Activated CD4-positive, alpha-beta T cell treated with anti-CD3 and anti-CD28 coated beads, Interleukin-2, amount 50 U/mL, for 16 hours (primary cell): ENCODE measurements at regions not wholly inside any gene's neighbourhood (a gene's known extent, or its start where the extent isn't known, plus 50 kb on each side); places are given as distances from the start of the nearest gene placed in this dataset.
A peak's percentile ranks its signal among the peaks of the same experiment; 100 is the strongest.

ENCODE experiments used
- DNase-seq: peaks from one replicate; pipeline ENCODE4 v3.0.0-alpha.2; 2020

- no peak for DNase-seq
Observed at GRCh38 chr15:101590785-101591184, 61.4 kb downstream of the TM2D3 start.

DNA sequence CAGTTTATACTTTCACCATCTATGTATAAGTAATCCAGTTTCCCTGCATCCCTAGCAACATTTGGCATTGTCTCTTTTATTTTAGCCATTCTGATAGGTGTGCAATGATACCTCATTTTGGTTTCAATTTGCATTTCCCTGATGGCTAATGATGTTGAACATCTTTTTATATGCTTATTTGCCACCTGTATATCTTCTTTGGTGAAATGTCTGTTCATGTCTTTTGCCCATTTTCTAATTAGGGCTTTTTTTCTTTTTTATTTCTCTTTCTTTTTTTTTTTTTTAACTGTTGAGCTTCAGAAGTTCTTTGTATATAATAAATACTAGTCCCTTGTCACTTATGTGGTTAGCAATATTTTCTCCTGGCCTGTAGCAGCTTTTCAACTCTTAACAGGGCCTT lies 68.9 kb downstream of the TM2D3 start:
- no peak for DNase-seq

- no peak for DNase-seq
Observed at GRCh38 chr15:101580431-101580830, 71.8 kb downstream of the TM2D3 start.

DNA sequence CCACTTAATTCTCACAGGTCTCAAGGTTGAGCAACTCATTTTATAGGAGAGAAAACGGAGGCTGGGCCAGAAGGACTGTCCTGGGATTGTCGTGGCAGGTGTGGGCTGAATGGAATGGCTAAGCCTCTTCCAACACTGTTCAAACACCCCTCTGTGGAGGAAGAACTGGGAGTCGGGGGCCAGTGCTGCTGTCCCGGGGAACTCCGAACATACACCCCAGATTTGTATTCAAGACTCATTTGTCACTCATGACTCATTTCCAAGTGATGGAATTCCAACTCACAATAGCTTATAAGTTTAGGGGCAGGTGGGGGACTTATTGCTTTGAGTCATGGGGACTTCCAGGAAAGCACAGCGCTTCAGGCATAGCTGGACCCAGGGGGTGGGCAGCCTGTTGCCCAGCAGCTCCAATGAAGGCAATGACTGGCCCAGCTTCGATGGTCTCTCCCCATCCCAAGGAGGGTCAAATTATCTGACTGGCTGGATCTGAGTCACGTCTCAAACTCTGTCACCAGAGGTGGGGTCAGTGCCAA lies 72.5 kb downstream of the TM2D3 start:
- no peak for DNase-seq

GRCh38 chr15:101578443-101578894 lies 73.7 kb downstream of the TM2D3 start:
- DNase-seq = peak; percentile 23

DNA sequence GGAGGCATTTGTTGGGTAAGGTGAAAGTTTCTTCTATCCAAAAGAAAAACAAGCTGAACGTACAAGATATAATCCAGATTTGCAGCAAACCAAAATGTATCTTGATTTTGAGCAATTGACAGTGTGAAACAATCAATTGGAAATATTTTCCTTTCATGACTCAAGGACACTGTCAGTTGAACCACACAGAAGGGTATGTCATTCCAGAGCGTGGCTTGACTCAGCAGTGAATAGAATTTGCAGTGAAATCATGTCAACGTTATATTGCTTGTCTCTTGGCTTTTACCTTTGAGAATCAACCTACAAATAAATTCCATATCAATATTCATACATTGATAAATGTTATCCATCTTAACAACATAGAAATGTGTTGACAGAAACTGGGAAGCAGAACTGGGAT lies 78.2 kb downstream of the TM2D3 start:
- no peak for DNase-seq

- no peak for DNase-seq
Observed at GRCh38 chr15:101570241-101570640, 80.7 kb upstream of the PCSK6 start.

DNA sequence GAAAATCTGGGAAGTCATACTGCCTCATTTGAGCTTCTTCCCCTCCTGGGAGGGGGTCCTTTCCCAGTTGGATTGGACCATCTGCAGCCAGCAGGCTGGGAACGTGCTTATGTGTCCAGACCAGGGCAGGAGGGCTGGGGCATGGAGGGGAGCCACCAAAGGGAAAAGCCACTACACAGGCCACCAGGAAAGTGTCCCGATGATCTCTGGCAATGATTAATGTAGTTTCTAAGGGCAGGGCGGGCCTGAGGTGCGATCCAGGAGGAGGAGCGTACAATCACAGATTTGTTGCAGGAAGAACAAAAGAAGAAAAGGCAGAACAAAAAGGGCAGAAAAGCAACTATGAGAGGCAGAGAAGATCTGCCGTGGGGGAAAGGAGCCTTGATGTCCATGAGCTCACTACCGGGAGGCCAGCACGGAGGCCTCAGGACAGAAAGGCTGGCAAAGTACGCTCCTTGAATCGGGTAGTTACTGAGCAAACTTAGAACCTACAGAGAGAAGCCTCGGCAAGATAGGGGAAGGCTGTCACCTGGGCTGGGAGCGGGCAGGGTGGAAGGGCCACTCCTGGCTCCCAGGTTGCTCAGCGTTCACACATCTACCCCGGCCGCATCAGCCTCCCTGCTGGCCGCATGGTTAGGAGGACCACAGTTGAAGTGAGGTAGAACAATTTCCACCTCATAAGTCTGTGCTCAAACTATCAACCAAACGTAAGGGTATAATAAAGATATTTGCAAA lies 79.5 kb upstream of the PCSK6 start:
- DNase-seq = no peak

GRCh38 chr15:101568309-101568708 lies 78.8 kb upstream of the PCSK6 start:
- DNase-seq = no peak

DNA sequence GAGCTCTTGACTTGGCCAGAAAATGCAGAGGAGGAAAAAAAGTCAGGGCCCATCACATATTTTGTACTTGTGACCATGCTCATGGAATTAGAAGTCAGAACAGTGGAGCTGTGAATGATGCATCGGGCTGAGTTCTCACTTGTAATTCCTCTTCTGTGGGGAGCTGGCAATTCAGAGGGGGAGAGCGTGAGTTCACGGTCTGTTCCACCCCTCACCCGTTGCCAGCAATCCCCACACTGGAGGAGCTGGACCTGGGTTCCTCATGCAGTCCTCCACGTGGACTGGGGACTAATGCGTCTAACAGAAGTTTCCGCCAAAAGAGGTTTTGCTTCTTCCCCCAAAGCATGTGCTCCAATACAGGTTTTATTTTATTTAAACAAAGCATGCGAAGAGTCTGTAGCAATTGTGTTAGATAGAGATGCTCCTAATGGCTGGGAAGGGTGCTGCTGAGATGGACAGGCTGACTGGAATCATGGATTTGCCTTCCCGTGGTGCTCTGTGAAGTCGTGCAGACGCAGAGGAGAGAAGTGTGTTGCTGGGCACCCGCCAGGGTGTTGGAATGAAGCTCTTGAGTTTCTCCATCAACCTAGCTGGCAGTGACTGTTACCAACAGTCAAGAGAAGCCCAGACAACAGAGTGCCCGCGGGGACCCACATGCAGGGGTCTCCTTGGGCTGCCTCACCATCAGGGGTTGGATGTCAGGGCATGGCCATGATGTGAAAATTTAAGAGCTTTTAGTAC lies 77.4 kb upstream of the PCSK6 start:
- DNase-seq = no peak

GRCh38 chr15:101565377-101565776 lies 75.9 kb upstream of the PCSK6 start:
- no peak for DNase-seq

- no peak for DNase-seq
Observed at GRCh38 chr15:101563176-101563796, 73.8 kb upstream of the PCSK6 start.

GRCh38 chr15:101562428-101563059 lies 73.0 kb upstream of the PCSK6 start:
- no peak for DNase-seq

DNA sequence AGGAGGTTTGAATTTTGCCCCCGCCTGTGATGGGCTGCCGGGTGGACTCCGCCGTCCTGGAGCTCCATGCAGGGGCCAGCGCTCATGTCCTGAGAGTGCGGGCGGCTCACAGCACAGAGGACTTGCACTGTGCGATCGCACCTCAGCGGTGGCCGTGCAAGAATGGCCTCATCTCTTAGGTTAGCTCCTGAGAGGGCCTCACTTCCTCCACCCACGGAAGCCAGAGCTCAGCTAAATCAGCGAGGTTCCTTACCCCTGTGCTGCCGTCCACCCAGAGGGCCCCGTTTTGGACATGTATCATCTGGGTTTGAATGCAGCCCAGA lies 72.0 kb upstream of the PCSK6 start:
- DNase-seq = no peak

GRCh38 chr15:101560722-101561583 lies 71.4 kb upstream of the PCSK6 start:
- DNase-seq = no peak

DNA sequence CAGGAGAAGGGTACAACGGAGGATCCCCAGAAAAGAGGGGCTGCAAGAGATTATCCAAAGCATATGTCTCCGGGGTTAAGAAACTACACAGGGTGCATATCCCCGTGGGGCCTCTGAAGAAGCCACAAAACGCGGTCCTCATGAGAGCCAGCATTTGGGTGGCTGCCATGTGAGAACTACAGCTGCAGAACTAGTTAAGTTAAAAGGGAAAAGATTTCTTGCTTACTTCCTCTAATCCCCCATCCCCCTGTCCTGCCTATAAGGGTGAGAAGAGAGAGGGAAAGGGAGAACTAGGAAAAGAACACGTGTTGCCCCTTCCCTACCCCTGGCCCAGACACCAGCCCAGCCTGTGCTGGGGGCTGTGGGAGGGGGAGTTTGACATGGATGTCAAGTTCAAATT lies 70.4 kb upstream of the PCSK6 start:
- DNase-seq = no peak

DNA sequence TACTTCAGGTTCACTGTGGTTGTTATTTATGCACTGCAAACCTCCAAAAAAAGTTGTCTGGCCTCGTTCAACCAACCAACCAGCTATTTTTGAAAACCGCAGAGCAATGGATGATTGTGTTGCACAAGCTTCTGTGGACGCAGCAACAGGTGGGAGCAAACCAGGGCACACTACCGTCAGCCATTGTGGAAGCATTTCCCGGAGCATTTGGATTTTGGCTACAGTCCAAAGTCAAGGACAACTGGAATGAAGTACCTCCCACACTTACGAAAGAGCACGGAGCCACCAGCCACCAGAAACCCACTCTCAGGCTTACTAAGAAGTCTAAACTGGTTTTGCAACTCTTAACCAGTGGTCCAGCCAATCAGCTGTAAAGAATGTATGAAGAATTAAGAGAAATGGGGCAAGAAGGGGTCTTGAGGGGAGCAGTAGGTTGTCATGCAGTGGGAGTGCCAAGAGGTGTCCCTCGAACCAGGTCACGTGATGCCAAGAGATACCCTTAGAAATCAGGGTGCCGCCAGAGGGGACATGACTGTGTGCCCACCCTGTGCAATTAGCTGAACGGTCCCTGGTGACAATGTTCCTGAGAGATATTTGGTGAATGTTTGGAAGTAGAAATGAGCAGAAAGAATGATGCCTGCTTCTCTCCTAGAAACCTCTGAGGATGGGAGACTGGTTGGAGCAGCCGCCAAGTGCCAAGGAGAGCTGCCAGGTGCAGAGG lies 68.9 kb upstream of the PCSK6 start:
- no peak for DNase-seq

DNA sequence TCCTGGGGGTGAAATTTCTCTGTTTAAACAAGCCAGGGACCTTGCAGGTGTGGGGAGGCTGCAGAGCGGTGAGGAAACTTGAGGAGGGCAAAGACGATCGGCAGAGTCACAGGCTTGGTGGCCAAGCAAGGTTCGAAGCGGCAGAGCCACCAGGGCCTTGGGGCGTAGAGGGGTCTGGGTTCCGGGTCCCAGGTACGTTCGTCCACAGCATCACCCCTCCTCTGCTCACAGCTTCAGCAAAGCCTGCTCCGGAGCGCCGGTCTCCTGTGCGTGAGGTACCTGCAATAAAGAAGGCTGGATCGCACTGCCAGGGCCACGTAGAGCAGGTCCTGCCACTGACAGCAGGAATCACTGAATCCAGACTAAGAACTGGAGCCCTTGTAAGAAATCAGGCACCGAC lies 66.8 kb upstream of the PCSK6 start:
- no peak for DNase-seq

GRCh38 chr15:101554115-101554915 lies 64.8 kb upstream of the PCSK6 start:
- no peak for DNase-seq

- DNase-seq = no peak
Observed at GRCh38 chr15:101551696-101552591, 62.4 kb upstream of the PCSK6 start.
